C4-2B (cell line): ENCODE measurements at regions not wholly inside any gene's neighbourhood (a gene's known extent, or its start where the extent isn't known, plus 50 kb on each side); places are given as distances from the start of the nearest gene placed in this dataset.
"Not testable (repeated sequence)": the region's sequence is repeated elsewhere in the genome, so short reads cannot be mapped to it uniquely, and the experiment has no call there.

Experiments used
- ZFX ChIP-seq: fragments of 450-650 bp; IDR thresholded peaks from 2 replicates; pipeline ENCODE4 v1.6.1; 2017
- TF ChIP-seq, protein P1 (sequence below): fragments of 450-650 bp; conservative IDR thresholded peaks from 2 replicates; pipeline ENCODE4 v1.5.1; 2017; ENCODE audit warnings: mild to moderate bottlenecking

- TF ChIP-seq, protein P1, sequence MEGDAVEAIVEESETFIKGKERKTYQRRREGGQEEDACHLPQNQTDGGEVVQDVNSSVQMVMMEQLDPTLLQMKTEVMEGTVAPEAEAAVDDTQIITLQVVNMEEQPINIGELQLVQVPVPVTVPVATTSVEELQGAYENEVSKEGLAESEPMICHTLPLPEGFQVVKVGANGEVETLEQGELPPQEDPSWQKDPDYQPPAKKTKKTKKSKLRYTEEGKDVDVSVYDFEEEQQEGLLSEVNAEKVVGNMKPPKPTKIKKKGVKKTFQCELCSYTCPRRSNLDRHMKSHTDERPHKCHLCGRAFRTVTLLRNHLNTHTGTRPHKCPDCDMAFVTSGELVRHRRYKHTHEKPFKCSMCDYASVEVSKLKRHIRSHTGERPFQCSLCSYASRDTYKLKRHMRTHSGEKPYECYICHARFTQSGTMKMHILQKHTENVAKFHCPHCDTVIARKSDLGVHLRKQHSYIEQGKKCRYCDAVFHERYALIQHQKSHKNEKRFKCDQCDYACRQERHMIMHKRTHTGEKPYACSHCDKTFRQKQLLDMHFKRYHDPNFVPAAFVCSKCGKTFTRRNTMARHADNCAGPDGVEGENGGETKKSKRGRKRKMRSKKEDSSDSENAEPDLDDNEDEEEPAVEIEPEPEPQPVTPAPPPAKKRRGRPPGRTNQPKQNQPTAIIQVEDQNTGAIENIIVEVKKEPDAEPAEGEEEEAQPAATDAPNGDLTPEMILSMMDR, result not testable (repeated sequence)
- TF ChIP-seq ZFX, result not testable (repeated sequence)
Observed at GRCh38 chr4:9512941-9513340, 68.7 kb downstream of the DEFB131A start.
